ENCODE measurements at regions not wholly inside any gene's neighbourhood (a gene's known extent, or its start where the extent isn't known, plus 50 kb on each side); places are given as distances from the start of the nearest gene placed in this dataset.

- H3K27me3 ChIP-seq (ENCODE audit: low read depth) = no peaks in the 10 kb centered on the region
- H3K36me3 ChIP-seq = no peaks in the 10 kb centered on the region
- TF ChIP-seq, protein P1, sequence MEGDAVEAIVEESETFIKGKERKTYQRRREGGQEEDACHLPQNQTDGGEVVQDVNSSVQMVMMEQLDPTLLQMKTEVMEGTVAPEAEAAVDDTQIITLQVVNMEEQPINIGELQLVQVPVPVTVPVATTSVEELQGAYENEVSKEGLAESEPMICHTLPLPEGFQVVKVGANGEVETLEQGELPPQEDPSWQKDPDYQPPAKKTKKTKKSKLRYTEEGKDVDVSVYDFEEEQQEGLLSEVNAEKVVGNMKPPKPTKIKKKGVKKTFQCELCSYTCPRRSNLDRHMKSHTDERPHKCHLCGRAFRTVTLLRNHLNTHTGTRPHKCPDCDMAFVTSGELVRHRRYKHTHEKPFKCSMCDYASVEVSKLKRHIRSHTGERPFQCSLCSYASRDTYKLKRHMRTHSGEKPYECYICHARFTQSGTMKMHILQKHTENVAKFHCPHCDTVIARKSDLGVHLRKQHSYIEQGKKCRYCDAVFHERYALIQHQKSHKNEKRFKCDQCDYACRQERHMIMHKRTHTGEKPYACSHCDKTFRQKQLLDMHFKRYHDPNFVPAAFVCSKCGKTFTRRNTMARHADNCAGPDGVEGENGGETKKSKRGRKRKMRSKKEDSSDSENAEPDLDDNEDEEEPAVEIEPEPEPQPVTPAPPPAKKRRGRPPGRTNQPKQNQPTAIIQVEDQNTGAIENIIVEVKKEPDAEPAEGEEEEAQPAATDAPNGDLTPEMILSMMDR (IDR thresholded peaks at IDR 0.05) = no peak
- H3K9me3 ChIP-seq = no peaks in the 10 kb centered on the region
- no peak for DNase-seq
- intact Hi-C loops (cut with DNase I) = no loop called here
- H3K4me3 ChIP-seq = no peak overlapping the region
- no peak for ATAC-seq
- no peaks in the 10 kb centered on the region for H3K4me1 ChIP-seq
- H3K27ac ChIP-seq = no peak overlapping the region
Measured at GRCh38 chr2:180413336-180413735, 406.2 kb upstream of the CWC22 start.

- H3K36me3 ChIP-seq = no peaks in the 10 kb centered on the region
- DNase-seq (no peak), ATAC-seq (no peak)
- no peak overlapping the region for H3K27ac ChIP-seq
- H3K27me3 ChIP-seq (ENCODE audit: low read depth) = no peaks in the 10 kb centered on the region
- no peak overlapping the region for H3K4me3 ChIP-seq
- intact Hi-C loops (cut with DNase I) = no loop called here
- no peaks in the 10 kb centered on the region for H3K9me3 ChIP-seq
- no peaks in the 10 kb centered on the region for H3K4me1 ChIP-seq
- TF ChIP-seq, protein P1 (IDR thresholded peaks at IDR 0.05) = no peak
Measured at GRCh38 chr2:180412219-180412618, 405.1 kb upstream of the CWC22 start.

DNA sequence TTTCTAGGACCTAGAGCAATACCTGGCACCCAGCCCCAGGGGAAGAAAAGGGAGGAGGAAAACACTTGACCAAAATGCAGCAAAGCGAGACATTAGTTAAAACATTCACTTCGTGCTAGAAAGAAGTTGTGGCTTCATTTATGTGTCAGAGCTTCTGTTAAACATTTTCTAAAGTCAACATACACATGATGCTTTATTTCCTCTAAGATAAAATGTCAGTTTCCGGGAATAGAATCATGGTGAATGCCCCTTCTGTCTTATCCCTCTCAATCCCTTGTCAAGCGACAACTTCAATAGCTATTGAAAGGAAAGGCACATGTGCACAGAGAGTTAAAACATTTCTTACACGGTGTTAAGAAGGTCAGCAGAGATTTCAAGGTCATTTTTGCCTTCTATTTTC, 404.6 kb upstream of the CWC22 start:
- ATAC-seq = no peak
- H3K4me3 ChIP-seq = no peak overlapping the region
- no peaks in the 10 kb centered on the region for H3K4me1 ChIP-seq
- DNase-seq = no peak
- intact Hi-C loops (cut with DNase I) = no loop called here
- no peaks in the 10 kb centered on the region for H3K9me3 ChIP-seq
- H3K27me3 ChIP-seq (ENCODE audit: low read depth) = no peaks in the 10 kb centered on the region
- no peak overlapping the region for H3K27ac ChIP-seq
- H3K36me3 ChIP-seq = no peaks in the 10 kb centered on the region
- TF ChIP-seq, protein P1 (IDR thresholded peaks at IDR 0.05) = no peak

DNA sequence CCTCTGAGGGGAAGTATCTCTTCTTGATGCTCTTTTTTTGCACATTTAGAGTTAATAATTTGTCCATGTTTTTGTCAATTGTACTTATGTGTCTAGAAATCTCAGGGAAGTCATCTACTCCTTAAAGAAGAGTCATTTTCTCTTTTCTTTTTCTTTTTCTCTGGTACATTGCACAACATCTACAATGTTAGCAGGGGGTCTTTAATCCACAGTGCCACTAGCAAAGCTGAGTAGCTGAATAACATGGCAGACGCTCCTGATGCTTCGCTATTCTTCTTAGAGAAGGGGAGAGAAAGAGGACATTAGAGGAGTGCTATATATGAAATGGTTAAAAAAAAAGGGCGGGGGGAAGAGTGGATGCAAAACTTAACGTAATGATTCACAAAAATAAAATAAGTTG, 399.6 kb upstream of the CWC22 start:
- no peaks in the 10 kb centered on the region for H3K9me3 ChIP-seq
- DNase-seq (no peak), ATAC-seq (no peak)
- no peak overlapping the region for H3K27ac ChIP-seq
- H3K27me3 ChIP-seq (ENCODE audit: low read depth) = no peaks in the 10 kb centered on the region
- TF ChIP-seq, protein P1 (IDR thresholded peaks at IDR 0.05) = no peak
- H3K4me3 ChIP-seq = no peak overlapping the region
- no peaks in the 10 kb centered on the region for H3K4me1 ChIP-seq
- intact Hi-C loops (cut with DNase I) = no loop called here
- H3K36me3 ChIP-seq = no peaks in the 10 kb centered on the region

- DNase-seq (no peak), ATAC-seq (no peak)
- intact Hi-C loops (cut with DNase I) = no loop called here
- no peak overlapping the region for H3K27ac ChIP-seq
- H3K9me3 ChIP-seq = no peaks in the 10 kb centered on the region
- no peaks in the 10 kb centered on the region for H3K36me3 ChIP-seq
- H3K27me3 ChIP-seq (ENCODE audit: low read depth) = no peaks in the 10 kb centered on the region
- H3K4me1 ChIP-seq = no peaks in the 10 kb centered on the region
- no peak overlapping the region for H3K4me3 ChIP-seq
- TF ChIP-seq, protein P1 (IDR thresholded peaks at IDR 0.05) = no peak
Measured at GRCh38 chr2:180405520-180405919, 398.4 kb upstream of the CWC22 start.

GRCh38 chr2:180394305-180394704, 387.2 kb upstream of the CWC22 start:
- no peak for ATAC-seq
- H3K27me3 ChIP-seq (ENCODE audit: low read depth) = no peaks in the 10 kb centered on the region
- intact Hi-C loops (cut with DNase I) = no loop called here

More at GRCh38 chr2:180394305-180394704, 387.2 kb upstream of the CWC22 start:
- Histone ChIP-seq H3K36me3 (no peaks in the 10 kb centered on the region), H3K4me1 (no peaks in the 10 kb centered on the region), H3K27ac (no peak overlapping the region), H3K9me3 (no peaks in the 10 kb centered on the region), H3K4me3 (no peak overlapping the region)
- TF ChIP-seq, protein P1 (IDR thresholded peaks at IDR 0.05) = no peak
- DNase-seq = no peak
